ENCODE measurements at regions not wholly inside any gene's neighbourhood (a gene's known extent, or its start where the extent isn't known, plus 50 kb on each side); places are given as distances from the start of the nearest gene placed in this dataset.
A peak's percentile ranks its signal among the peaks of the same experiment; 100 is the strongest.

DNA sequence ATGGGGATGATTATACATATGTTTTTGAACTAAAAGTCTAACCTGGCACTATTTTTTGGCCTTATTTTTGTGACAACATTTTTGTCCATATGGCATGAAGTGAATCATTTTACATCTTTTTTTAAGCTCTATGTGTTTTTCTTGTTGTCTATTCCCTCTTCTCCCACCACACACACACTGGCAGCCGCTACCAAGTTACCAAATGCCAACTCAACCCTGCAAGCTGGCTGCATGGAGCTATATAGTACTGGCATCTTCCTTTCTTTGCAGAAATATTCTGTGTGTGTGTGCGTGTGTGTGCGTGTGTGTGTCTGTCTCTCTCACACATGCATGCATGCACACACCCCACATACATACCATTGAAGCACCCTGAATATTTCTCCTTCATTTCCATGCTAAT is 278.9 kb upstream of the SOX5 start:
- TF ChIP-seq, protein P1, sequence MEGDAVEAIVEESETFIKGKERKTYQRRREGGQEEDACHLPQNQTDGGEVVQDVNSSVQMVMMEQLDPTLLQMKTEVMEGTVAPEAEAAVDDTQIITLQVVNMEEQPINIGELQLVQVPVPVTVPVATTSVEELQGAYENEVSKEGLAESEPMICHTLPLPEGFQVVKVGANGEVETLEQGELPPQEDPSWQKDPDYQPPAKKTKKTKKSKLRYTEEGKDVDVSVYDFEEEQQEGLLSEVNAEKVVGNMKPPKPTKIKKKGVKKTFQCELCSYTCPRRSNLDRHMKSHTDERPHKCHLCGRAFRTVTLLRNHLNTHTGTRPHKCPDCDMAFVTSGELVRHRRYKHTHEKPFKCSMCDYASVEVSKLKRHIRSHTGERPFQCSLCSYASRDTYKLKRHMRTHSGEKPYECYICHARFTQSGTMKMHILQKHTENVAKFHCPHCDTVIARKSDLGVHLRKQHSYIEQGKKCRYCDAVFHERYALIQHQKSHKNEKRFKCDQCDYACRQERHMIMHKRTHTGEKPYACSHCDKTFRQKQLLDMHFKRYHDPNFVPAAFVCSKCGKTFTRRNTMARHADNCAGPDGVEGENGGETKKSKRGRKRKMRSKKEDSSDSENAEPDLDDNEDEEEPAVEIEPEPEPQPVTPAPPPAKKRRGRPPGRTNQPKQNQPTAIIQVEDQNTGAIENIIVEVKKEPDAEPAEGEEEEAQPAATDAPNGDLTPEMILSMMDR (IDR thresholded peaks at IDR 0.05; ENCODE audit: control extremely low read depth, extremely low read depth) = no peak
- Histone ChIP-seq H3K9me3 (ENCODE audit: control insufficient read depth in 4 of 4, insufficient read depth in 3 of 4, low read length in 3 of 4) (no peaks in the 10 kb centered on the region), H3K27me3 (ENCODE audit: control insufficient read depth in 3 of 3, insufficient read depth in 3 of 3, low read length in 2 of 3) (no peaks in the 10 kb centered on the region), H3K9ac (ENCODE audit: insufficient read depth in 1 of 2, low read length in 2 of 2) (no peak overlapping the region), H3K4me1 (ENCODE audit: control insufficient read depth in 5 of 5, insufficient read depth in 5 of 5, low read length in 5 of 5) (peaks cover 0 to 10% (median 1%) of the 10 kb centered on the region in 5 donors), H3K27ac (ENCODE audit: low read depth in 1 of 2, low read length in 1 of 2) (no peak overlapping the region), H3K4me3 (no peak overlapping the region), H3K36me3 (ENCODE audit: control insufficient read depth in 4 of 4, insufficient read depth in 4 of 4, low read length in 4 of 4) (no peaks in the 10 kb centered on the region)
- 97 to 98% methylated on average over 3 of the region's 3 CpGs for WGBS, 2 donors
- DNase-seq = no peak
- no peak for ATAC-seq (ENCODE audit: insufficient read depth, low FRiP score)

DNA sequence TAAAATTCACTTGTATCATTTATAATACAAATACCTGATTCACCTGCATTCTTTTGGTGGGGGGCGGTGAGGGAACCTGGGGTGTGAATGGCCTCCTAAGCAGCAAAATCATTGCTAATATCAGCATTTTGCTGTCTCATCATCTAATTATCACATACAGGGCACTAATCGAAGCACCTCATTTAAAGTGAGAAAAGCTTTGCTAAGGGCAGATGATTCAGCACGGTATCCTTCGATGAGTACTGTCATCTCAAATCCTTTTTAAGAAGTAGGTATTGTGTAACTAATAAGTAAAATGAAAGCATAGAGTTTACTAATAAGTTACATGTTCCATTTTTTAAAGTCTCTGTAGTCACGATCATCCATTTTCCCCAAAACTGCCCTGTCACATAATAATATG is 278.1 kb upstream of the SOX5 start:
- TF ChIP-seq, protein P1 (IDR thresholded peaks at IDR 0.05; ENCODE audit: control extremely low read depth, extremely low read depth) = no peak
- no peak for DNase-seq
- Histone ChIP-seq H3K9me3 (ENCODE audit: control insufficient read depth in 4 of 4, insufficient read depth in 3 of 4, low read length in 3 of 4) (no peaks in the 10 kb centered on the region), H3K27ac (ENCODE audit: low read depth in 1 of 2, low read length in 1 of 2) (no peak overlapping the region), H3K4me3 (no peak overlapping the region), H3K27me3 (ENCODE audit: control insufficient read depth in 3 of 3, insufficient read depth in 3 of 3, low read length in 2 of 3) (no peaks in the 10 kb centered on the region), H3K36me3 (ENCODE audit: control insufficient read depth in 4 of 4, insufficient read depth in 4 of 4, low read length in 4 of 4) (no peaks in the 10 kb centered on the region), H3K4me1 (ENCODE audit: control insufficient read depth in 5 of 5, insufficient read depth in 5 of 5, low read length in 5 of 5) (peaks cover 0 to 10% (median 1%) of the 10 kb centered on the region in 5 donors), H3K9ac (ENCODE audit: insufficient read depth in 1 of 2, low read length in 2 of 2) (no peak overlapping the region)
- WGBS, 2 donors = 70 to 79% methylated on average over 5 of the region's 5 CpGs
- ATAC-seq (ENCODE audit: insufficient read depth, low FRiP score) = no peak

DNA sequence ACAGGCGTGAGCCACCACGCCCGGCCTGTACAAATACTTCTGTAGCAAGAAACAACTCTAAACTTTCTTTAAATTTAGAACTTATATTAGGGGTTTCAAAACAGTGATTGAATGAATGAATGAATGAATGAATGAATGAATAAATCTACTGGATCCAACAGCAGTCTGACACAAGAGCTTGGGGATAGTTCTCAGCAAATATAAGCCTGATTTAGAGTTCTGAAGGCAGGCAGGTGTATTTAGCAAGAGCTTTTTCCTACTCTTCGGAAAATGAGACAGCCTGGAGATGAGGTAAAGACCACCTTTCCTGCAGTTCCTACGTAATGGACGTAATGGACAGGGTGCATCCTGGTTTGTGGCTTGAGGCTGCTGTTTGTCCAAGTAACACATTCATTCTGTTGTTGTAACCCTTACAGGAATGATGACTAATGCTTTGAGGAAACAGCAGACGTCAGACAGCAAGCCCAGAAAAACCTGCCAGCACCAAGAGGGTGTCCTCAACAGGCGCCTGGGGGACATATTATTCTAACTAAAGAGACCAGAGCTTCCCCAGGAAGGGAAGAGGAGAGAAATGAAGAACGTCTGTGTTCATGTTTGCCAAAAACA is 277.4 kb upstream of the SOX5 start:
- TF ChIP-seq, protein P1 (IDR thresholded peaks at IDR 0.05; ENCODE audit: control extremely low read depth, extremely low read depth) = no peak
- Histone ChIP-seq H3K36me3 (ENCODE audit: control insufficient read depth in 4 of 4, insufficient read depth in 4 of 4, low read length in 4 of 4) (no peaks in the 10 kb centered on the region), H3K9me3 (ENCODE audit: control insufficient read depth in 4 of 4, insufficient read depth in 3 of 4, low read length in 3 of 4) (no peaks in the 10 kb centered on the region), H3K4me1 (ENCODE audit: control insufficient read depth in 5 of 5, insufficient read depth in 5 of 5, low read length in 5 of 5) (peaks cover 0 to 10% (median 1%) of the 10 kb centered on the region in 5 donors), H3K27me3 (ENCODE audit: control insufficient read depth in 3 of 3, insufficient read depth in 3 of 3, low read length in 2 of 3) (no peaks in the 10 kb centered on the region), H3K27ac (ENCODE audit: low read depth in 1 of 2, low read length in 1 of 2) (no peak overlapping the region), H3K9ac (ENCODE audit: insufficient read depth in 1 of 2, low read length in 2 of 2) (no peak overlapping the region), H3K4me3 (no peak overlapping the region)
- ATAC-seq (ENCODE audit: insufficient read depth, low FRiP score) (peak; percentile 74), DNase-seq (no peak)
- 39 to 48% methylated on average over 9 of the region's 9 CpGs for WGBS, 2 donors

DNA sequence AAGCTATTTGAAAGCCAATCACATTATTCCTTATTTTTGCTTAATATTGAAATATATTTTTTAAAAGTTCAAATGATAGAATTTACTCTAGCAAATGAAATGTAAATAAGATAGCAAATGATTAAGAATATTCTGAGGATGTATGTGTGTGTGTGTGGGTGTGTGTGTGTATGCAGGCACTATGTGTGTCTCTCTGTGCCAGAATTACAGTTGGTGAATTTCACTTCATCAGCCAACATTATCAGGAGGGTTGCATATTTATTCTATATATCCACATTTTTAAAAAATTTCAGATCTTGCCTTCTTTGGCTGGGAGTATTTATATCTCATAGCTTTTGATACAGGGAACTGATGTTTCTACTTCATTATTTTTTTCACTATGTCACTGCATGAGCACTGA is 274.9 kb upstream of the SOX5 start:
- no peaks in the 10 kb centered on the region for H3K36me3 ChIP-seq (ENCODE audit: control insufficient read depth in 4 of 4, insufficient read depth in 4 of 4, low read length in 4 of 4)
- H3K4me3 ChIP-seq = no peak overlapping the region
- TF ChIP-seq, protein P1 (IDR thresholded peaks at IDR 0.05; ENCODE audit: control extremely low read depth, extremely low read depth) = no peak
- H3K9me3 ChIP-seq (ENCODE audit: control insufficient read depth in 4 of 4, insufficient read depth in 3 of 4, low read length in 3 of 4) = no peaks in the 10 kb centered on the region
- H3K9ac ChIP-seq (ENCODE audit: insufficient read depth in 1 of 2, low read length in 2 of 2) = no peak overlapping the region
- ATAC-seq (ENCODE audit: insufficient read depth, low FRiP score) (no peak), DNase-seq (no peak)
- no peaks in the 10 kb centered on the region for H3K27me3 ChIP-seq (ENCODE audit: control insufficient read depth in 3 of 3, insufficient read depth in 3 of 3, low read length in 2 of 3)
- no peak overlapping the region for H3K27ac ChIP-seq (ENCODE audit: low read depth in 1 of 2, low read length in 1 of 2)
- H3K4me1 ChIP-seq (ENCODE audit: control insufficient read depth in 5 of 5, insufficient read depth in 5 of 5, low read length in 5 of 5) = peaks cover 0 to 6% (median 1%) of the 10 kb centered on the region in 5 donors
